NCI-H2029 treated with DMSO at 0.1 percent for 48 hours (cell line): ENCODE measurements at regions not wholly inside any gene's neighbourhood (a gene's known extent, or its start where the extent isn't known, plus 50 kb on each side); places are given as distances from the start of the nearest gene placed in this dataset.
"Not testable (repeated sequence)": the region's sequence is repeated elsewhere in the genome, so short reads cannot be mapped to it uniquely, and the experiment has no call there.

Experiments
- DNase-seq: peaks from one replicate; lab custom pipeline; 2025; lab: John Stamatoyannopoulos, UW

DNA sequence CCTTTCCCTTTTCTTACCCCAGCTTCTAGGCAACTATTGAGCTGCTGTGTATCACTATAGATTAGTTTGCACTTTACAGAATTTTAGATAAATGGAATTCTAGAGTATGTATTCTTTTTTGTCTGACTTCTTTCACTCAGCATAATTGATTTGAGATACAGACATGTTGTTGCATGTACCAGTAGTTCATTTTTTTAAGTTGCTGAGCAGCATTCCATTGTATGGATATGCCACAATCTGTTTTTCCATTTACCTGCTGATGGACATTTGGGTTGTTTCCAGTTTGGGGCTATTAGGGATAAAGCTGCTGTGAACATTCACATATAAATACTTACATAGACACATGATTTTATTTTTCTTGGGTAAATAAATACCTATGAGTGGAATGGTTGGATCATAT lies 135.7 kb downstream of the IGF1 start:
- DNase-seq = no peak

DNA sequence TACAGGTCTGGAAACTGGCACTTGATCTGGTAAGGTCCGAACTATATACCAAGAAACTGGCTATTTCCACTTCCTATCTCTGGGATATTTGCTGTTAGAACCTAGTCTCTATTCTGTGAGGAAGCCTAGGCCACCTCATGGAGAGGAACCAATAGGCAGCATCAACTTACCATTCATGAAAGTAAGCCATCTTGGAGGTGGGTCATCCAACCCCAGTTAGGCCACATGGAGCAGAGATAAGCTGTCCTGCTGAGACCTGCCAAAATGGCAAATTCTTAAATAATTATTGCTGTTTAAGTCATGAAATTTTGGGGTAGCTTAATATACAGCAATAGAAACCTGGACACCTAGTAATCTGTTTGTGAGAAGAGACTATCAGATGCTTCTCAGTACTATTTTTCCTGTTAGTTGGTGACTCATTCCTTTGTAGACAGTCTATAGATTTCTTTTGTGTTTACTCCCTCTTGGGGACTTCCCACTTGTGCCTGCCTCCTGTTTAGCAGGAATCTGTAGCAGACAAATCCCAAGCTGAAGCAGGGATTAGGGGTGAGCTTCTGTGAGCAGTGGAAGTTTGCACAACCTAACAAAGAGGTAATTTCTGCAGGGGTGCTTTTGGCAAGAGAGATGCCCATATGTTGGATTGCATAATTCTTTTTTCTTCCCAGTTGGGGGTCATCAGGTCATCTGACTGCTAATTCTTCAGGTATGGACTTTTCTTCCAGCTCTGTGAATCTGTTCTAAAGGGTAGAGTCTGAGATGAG lies 136.8 kb downstream of the IGF1 start:
- DNase-seq = no peak

DNA sequence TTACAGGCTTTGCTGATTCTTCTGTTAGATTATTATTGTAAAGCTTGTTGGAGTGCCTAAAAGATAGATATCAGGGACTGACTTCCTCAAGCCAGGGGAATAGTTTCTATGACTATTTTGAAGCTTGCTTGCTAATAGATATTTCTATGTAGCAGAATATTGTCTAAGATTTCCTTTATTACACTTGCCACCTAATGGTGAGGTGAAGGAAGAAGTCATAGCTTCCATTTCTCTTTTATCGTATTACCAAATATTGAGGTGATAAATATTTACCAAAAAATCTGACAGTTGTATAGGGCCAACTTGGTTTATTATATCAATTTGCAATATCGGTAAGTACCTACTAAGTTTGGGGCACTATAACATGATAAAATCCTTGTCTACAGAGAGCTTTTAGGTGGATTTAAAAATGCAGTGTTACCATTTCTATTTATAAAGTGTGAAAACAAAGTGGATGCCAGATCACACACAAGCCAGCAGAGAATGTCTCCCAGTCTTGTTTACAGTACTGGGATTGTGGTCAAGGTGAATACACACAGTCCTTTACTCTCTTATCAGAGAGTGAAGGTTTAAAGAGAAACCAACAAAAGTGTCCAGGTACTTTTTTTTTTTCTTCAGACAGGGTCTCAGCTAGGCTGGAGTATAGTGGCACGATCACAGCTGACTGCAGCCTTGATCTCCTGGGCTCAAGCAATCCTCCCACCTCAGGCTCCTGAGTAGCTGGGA lies 137.9 kb downstream of the IGF1 start:
- DNase-seq = no peak

DNA sequence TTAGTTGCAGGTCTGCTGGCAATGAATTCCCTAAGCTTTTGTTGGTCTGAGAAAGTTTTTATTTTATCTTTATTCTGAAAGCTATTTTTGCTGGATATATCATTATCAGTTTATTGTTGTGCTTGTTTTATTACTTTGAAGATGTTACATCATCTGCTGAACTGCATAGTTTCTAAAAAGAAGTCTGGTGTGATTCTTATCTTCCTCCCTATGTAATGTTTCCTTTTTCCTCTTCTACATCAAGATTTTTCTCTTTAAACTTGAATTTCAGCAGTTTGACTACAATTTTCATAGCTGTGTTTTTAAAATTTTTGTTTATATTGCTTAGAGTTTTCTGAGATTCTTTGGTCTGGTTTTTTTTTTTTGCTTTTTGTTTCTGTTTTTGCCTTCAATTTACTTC lies 137.1 kb upstream of the PMCH start:
- no peak for DNase-seq

DNA sequence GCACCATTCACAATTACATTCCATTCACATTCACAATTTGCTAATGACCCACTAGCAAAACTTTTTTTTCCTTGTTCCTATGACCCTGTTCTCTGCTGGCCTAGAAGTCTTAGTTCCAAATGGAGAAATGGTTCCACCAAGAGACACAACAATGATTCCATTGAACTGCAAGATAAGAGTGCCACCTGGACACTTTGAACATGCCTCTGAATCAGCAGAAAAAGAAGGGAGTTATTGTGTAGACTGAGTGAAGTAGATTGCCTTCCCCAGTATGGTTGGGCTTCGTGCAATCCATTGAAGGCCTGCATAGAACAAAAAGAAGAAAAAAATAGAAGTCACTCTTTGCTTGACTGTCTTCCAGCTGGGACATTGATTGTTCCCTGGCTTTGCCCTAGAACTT lies 133.8 kb upstream of the PMCH start:
- DNase-seq = no peak

DNA sequence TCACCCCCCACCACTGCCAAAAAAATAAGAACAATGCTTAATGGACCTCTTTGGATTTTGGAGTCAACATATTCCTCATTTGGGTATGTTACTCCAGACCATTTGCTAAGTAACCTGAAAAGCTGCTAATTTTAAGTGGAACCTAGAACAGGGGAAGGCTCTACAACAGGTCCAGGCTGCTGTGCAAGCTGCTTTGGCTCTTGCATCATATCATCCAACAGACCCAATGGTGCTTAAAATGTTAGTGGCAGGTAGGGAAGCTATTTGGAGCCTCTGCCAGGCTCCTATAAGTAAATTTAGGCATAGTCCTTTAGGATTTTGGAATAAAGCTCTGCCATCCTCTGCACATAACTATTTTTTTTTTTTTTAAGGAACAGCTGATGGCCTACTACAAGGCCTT lies 132.2 kb upstream of the PMCH start:
- DNase-seq = no peak

DNA sequence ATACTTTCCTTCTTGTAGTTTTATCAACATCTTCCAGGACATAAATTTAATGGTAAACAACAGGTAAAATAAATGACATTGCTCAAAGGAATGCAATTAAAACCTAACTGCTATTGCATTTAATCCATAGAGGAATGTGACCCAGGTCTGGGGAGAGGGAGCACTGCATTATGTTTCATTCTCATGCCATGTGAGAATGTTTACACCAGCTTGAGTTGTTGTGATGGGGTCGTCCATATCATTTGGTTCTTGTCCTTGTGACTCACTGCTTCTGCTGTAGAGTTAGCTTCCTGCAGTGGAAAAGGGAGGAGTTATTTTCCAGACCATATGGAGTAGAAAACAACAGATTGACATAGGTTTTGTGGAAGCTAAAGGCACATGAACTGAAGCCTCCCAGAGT lies 129.3 kb upstream of the PMCH start:
- no peak for DNase-seq

DNA sequence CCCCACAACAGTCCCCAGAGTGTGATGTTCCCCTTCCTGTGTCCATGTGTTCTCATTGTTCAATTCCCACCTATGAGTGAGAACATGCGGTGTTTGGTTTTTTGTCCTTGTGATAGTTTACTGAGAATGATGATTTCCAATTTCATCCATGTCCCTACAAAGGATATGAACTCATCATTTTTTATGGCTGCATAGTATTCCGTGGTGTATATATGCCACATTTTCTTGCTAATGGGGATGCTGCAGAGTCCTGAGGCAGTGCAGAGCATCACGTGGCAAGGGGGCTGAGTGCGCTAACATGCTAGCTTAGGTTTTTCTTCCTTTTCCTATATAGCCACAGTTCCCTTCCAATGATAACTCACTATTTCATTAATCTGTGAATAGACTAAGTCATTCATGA lies 127.5 kb upstream of the PMCH start:
- not testable (repeated sequence) for DNase-seq

DNA sequence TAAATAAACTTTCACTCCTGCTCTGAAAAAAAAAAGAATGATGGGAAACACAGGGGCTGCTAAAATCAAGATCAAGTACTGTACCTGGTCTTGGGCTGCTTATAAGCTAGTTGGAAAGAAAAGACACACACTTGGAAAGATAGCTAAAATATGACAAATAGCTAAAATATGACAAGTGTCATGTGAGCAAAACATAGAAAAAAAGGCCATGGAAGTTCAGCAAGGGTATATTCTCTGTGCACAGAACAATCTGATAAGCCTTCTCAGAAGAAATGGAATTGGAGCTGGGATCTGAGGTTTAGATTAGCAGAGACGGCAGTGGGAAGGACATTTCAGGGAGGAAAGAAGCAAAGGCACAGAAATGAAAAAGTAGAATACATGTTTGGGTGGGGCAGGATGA lies 126.2 kb upstream of the PMCH start:
- DNase-seq = no peak

DNA sequence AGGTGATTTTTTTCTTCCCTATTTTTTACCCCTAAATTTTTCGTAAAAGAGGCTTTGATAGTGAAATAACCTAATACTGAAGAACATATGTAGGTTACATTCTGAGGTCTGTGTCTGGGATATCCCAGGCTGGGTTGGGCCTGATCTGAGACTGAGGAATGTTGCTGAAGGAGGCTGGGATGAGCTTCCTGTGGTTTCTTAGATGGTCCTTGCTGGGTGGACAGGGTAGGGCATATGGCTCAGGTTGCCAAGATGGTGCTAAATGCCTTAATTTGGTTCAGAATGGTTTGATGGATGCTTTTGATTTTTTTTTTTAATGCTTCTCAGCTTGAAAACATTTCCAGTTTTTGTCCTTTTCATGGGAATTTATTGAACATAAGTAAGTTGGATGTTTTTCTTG lies 124.6 kb upstream of the PMCH start:
- DNase-seq = no peak

DNA sequence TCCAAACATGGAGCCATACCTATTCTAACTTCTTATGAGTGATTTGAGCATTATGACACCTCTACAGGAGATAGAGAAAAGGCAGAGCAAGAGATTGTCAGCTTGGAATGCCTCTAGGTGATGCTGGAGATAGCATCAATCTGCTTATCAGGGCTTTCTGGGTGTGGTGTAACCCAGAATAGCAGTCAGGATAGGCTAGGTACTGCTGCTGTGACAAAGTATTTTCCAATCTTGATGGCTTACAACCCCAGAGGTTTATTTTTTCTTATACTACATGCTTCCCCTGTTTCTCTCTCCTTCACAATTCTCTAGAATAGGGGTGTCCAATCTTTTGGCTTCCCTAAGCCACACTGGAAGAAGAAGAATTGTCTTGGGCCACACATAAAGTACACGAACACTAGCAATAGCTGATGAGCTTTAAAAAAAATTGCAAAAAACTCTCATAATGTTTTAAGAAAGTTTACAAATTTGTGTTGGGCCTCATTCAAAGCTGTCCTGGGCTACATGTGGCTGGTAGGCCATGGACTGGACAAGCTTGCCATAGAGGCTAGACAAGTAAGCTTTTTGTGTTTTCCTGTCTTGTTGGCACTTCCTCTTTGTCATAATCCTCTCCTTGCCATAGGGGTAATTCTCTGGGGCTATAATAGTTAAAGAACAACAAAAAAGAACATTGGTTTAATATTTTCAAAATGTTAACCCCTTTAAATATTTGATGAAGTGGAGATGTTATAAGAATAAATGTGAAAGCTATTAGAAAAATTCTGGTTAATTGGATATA lies 123.9 kb upstream of the PMCH start:
- DNase-seq = no peak

DNA sequence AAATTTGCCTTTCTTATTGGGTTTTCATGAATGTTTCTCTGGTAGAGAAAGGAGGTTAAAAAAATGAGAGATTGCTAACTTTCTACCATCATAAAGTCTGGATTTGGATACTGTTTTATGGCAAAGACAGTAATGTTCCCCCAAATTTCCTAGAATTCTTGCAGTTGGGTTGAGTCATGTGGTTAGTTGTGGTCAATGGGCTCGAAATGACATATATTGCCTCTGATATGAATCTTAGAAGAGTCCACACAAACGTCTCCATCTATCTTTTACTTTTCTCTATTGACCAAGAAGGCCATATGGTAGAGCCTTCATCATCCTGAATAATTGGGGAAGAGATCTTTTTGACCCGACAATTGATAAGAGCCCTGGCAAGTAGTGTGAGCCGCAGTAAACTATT lies 119.5 kb upstream of the PMCH start:
- no peak for DNase-seq

DNA sequence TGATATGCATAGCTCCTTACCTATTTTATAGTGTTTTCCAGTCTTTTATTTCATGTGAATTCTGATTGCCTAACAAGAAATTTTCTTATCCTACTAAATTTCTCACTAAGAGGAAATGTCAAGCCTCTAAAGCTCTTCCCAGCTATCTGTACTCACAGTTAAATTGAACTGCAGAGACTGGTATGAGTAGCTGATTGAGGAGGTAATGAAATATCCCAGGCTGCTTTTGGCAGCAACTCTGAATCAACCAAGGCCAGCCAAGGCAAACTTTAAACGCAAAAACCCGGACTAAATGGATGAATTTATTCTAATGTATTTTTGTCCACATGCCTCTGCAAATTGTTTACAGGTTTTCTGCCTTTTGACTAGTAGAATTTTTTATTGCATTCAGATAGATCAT lies 119.1 kb upstream of the PMCH start:
- no peak for DNase-seq

DNA sequence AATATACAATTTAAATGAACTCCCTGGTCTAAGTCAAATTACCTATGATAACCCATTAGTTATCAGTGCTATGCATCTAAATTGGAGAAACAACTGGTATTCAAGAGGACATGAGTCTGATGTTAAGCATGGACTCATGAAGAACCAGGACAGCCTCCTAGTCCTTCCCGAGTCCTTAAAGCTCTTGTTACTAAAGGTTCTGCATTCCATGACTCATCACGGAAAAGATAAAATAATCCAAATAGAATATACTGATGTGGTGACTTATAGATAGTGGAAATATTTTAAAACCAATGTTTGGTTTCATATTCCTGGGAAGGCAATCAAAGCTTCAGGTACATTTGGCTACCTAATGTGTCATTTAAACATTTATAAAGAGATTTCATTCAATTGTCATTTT lies 117.2 kb upstream of the PMCH start:
- no peak for DNase-seq

DNA sequence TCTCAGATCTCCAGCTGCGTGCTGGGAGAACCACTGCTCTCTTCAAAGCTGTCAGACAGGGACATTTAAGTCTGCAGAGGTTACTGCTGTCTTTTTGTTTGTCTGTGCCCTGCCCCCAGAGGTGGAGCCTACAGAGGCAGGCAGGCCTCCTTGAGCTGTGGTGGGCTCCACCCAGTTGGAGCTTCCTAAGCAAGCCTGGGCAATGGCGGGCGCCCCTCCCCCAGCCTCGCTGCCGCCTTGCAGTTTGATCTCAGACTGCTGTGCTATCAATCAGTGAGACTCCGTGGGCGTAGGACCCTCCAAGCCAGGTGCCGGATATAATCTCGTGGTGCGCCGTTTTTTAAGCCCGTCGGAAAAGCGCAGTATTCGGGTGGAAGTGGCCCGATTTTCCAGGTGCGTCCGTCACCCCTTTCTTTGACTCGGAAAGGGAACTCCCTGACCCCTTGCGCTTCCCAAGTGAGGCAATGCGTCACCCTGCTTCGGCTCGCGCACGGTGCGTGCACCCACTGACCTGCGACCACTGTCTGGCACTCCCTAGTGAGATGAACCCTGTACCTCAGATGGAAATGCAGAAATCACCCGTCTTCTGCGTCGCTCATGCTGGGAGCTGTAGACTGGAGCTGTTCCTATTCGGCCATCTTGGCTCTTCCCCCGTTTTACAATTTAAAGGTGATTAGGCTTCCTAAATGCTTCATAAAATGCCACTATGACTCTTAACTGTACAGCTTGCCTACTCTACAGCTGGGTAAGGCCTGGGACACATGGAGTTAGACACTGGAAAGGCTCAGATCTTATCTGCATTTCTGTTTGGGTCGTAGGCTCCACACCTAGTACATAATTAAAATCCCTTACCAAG lies 115.7 kb upstream of the PMCH start:
- not testable (repeated sequence) for DNase-seq

DNA sequence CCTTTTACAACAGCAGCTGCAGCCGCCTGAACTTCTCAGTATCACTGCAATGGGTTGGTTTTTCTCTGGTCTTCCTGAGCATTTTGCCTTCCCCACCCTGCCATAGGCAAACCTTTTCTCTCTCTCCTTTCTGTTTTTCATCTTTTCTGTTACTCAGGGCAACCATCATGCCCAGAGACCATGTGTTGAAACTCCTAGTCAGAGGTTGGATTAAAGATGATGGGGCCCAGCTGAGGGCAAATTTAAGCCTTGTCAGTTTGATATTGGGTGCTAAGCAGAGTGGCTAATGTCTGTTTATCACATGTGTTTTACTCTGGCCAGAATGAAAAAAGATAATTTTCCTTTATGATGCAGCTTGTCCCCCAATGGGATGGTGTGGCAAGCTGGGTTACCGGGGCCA lies 107.9 kb upstream of the PMCH start:
- no peak for DNase-seq

DNA sequence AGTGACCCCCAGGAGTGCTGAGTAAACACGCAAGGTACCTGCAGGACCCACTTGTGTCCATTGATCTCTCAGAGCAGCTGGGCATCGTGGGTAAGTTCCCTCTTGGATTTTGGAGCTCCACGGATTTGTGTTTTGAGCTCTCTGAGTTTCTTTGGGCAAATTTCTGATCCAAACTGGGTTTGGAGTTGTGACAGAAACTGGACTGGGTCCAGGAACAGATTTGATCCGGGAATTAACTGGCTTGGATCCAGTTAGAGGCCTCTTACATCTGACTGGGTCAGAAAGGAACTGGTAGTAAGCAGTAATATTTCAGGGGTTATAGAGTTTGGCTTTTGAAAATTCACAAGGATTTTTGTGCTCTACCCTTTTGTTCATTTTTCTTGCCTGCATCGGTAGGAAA lies 107.0 kb upstream of the PMCH start:
- DNase-seq = not testable (repeated sequence)

DNA sequence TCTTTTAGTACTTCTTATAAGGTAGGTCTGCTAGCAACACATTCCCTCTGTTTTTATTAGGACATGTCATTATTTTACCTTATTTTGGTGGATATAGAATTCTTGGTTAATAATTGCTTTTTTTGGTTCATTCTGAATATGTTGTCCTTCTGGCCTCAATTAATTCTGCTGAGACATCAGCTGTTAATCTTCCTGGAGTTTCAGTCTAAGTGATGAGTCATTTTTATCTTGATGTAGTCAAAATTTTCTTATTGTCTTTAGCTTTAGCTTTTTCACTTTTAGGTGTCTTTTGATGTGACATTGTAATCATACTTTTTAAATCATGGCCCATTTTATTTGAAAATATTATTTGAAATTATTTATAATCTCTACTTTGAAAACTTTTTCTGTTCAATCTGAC lies 104.9 kb upstream of the PMCH start:
- no peak for DNase-seq

DNA sequence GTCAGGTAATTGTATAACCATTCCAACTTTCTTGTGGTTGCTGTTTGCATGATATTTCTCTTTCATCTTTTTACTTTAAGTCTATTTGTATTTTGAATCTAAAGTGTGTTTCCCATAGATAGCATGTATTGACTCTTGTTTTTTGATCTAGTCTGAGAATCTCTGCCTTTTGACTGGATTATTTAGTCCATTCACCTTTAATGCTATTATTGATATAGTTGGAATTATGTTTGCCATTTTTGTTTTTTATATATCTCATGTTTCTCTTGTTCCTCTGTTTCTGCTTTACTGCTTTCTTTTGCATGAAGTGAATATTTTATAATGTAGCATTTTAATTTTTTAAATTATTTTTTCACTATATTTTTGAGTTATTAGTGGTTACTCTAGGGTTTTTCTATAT lies 103.9 kb upstream of the PMCH start:
- DNase-seq = no peak

DNA sequence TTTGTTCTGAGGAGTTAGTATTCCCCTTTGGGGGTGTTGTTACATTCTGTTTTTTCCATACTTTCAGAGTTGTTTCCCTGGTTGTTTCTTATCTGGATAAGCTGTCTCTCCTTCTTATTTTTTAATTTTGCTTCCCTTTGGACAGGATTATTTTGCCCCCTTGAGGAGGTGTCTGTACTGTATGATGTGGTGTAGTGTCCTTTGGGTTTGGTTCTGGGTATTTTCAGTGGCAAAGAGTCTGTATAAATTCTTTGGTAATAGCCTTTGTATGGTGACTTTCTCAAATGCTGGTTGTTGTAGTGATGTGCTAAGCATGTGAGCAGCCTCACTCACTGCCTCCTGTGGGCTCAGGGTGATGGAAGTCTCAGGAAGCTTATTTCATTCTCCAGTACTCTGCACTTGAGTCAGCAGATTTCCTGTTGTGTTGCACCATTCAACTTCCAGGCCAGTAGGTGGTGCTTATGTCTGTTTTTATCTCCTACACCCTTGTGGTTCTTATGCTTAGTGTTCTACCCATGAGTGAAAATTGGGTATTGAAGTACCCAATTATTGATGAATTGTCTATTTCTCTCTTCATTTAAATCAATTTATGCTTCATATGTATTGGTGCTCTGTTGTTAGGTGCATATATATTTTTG lies 103.3 kb upstream of the PMCH start:
- DNase-seq = peak; percentile 13

DNA sequence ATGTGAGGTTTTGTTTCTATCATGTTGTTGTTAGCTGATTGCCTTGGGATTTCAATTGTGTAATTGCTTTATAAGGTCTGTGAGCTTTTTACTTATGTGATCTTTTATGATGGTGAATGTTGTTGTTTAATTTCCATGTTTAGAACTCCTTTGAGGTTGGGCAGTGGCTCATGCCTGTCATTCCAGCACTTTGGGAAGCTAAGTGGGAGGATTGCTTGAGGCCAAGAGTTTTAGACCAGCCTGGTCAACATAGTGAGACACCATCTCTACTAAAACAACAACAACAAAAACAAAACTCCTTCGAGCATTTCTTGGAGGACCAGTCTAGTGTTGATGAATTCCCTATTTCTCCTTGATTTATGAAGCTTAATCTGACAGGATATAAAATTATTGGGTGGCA lies 102.1 kb upstream of the PMCH start:
- DNase-seq = no peak

DNA sequence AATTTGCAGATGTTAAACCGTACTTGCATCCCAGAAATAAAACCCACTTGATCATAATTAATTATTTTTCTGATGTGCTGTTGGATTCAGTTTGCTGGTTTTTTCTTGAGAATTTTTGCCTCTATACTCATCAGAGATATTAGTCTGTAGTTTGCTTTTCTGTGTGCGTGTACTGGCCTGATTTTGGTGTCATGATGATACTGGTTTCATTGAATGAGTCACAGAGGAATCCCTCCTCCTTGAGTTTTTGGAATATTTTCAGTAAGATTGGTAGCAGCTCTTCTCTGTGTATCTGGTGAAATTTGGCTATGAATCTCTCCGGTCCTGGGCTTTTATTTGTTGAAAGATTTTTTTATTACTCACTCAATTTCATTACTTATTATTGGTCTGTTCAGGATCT lies 100.4 kb upstream of the PMCH start:
- no peak for DNase-seq
